Caco-2 (cell line): ENCODE measurements at regions not wholly inside any gene's neighbourhood (a gene's known extent, or its start where the extent isn't known, plus 50 kb on each side); places are given as distances from the start of the nearest gene placed in this dataset.
A peak's percentile ranks its signal among the peaks of the same experiment; 100 is the strongest.

Source experiments
- BruUV-seq: library from RNA; stranded (reverse); fragments of 400-500 nt; replicated peaks from 2 replicates; lab custom pipeline; 2021; lab: Mats Ljungman, UMichigan
- CTCF ChIA-PET: fragments of 300-600 bp; sonication (Branson Sonifier 250); formaldehyde crosslinking; loops from one replicate; lab custom pipeline; 2022; ENCODE audit warnings: antibody characterized with exemption; lab: Charles Lee
- POLR2A ChIA-PET: fragments of 300-600 bp; sonication (Branson Sonifier 250); formaldehyde crosslinking; loops from one replicate; lab custom pipeline; 2022; ENCODE audit warnings: antibody characterized with exemption; lab: Charles Lee
- DNase-seq, 2 experiments: peaks; one replicate each; pipeline versions ENCODE4 v3.0.0 to v3.0.0-alpha.2; 2020 to 2022
- H3K27me3 ChIP-seq: replicated peaks from 2 replicates; pipeline ENCODE4 v1.6.0; 2011; ENCODE audit warnings: low read length; ENCODE audit not compliant: control insufficient read depth, insufficient read depth
- H3K36me3 ChIP-seq: 2 replicates; pipeline ENCODE4 v1.5.1; 2011; ENCODE audit warnings: low read length; ENCODE audit not compliant: control insufficient read depth, insufficient read depth
- H3K4me1 ChIP-seq: fragments of 250-450 bp; sonication (Bioruptor Pico); 2 replicates; pipeline ENCODE4 v1.5.1; 2020; ENCODE audit warnings: mild to moderate bottlenecking
- H3K4me3 ChIP-seq: 2 replicates; pipeline ENCODE4 v1.5.1; 2011; ENCODE audit warnings: low read depth, mild to moderate bottlenecking, control low read depth, low read length
- H3K9me3 ChIP-seq: fragments of 250-450 bp; sonication (Bioruptor Pico); 2 replicates; pipeline ENCODE4 v1.5.1; 2020; ENCODE audit warnings: mild to moderate bottlenecking, moderate library complexity
- H3K27ac Mint-ChIP-seq: one replicate; pipeline ENCODE4 v1.8.0; 2022; ENCODE audit warnings: mixed read lengths; ENCODE audit not compliant: unreplicated experiment
- H3K27me3 Mint-ChIP-seq: one replicate; pipeline ENCODE4 v1.8.0; 2022; ENCODE audit warnings: mixed read lengths; ENCODE audit not compliant: insufficient read depth, unreplicated experiment
- H3K36me3 Mint-ChIP-seq: one replicate; pipeline ENCODE4 v1.8.0; 2022; ENCODE audit warnings: mild to moderate bottlenecking, mixed read lengths; ENCODE audit not compliant: insufficient read depth, unreplicated experiment
- H3K4me1 Mint-ChIP-seq: one replicate; pipeline ENCODE4 v1.8.0; 2022; ENCODE audit warnings: low read depth, mixed read lengths; ENCODE audit not compliant: unreplicated experiment
- H3K4me3 Mint-ChIP-seq: one replicate; pipeline ENCODE4 v1.8.0; 2022; ENCODE audit warnings: mild to moderate bottlenecking, moderate library complexity, mixed read lengths; ENCODE audit not compliant: unreplicated experiment
- H3K9me3 Mint-ChIP-seq: one replicate; pipeline ENCODE4 v1.8.0; 2022; ENCODE audit warnings: mixed read lengths; ENCODE audit not compliant: unreplicated experiment
- CTCF ChIP-seq, 2 experiments: fragments of 200-600 bp in 1 of 2; IDR thresholded peaks; 1 replicate in 1 of 2; 2 replicates in 1 of 2; pipeline versions ENCODE4 v1.5.1 to v1.8.0; 2011 to 2022; ENCODE audit warnings: antibody characterized with exemption in 1 of 2, control low read depth in 1 of 2, inconsistent platforms in 1 of 2, low read depth in 1 of 2, low read length in 1 of 2, mild to moderate bottlenecking in 1 of 2, moderate library complexity in 1 of 2; ENCODE audit not compliant: insufficient read depth in 1 of 2, severe bottlenecking in 1 of 2, unreplicated experiment in 1 of 2
- intact Hi-C: fragments of 100-400 bp; cut with micrococcal nuclease; formaldehyde crosslinking; loops from one replicate; pipeline ENCODE4 v1.10.0; 2022; ENCODE audit not compliant: unreplicated experiment

GRCh38 chr16:9033125-9033830 is 58.2 kb upstream of the HAPSTR1 start:
- Mint-ChIP-seq H3K27me3 (no peaks in the 10 kb centered on the region), H3K36me3 (no peaks in the 10 kb centered on the region), H3K27ac (no peak overlapping the region), H3K4me1 (no peaks in the 10 kb centered on the region), H3K9me3 (no peaks in the 10 kb centered on the region), H3K4me3 (no peak overlapping the region)
- ChIA-PET CTCF (interaction anchor here (0.6 to 1.2 kb wide), 6 partner anchors 15 to 445 kb away, joined by 3 to 9 read pairs (median 3); no protein-coding TSS in a partner anchor), POLR2A (no interaction called here)
- Histone ChIP-seq H3K36me3 (no peaks in the 10 kb centered on the region), H3K9me3 (no peaks in the 10 kb centered on the region), H3K4me1 (no peaks in the 10 kb centered on the region), H3K27me3 (no peaks in the 10 kb centered on the region), H3K4me3 (no peak overlapping the region)
- no TSS peak for BruUV-seq
- DNase-seq = peak; percentile 43 to 49
- TF ChIP-seq CTCF (IDR thresholded peaks at IDR 0.05; ENCODE audit: insufficient read depth in 1 of 2, low read depth in 1 of 2, low read length in 1 of 2, severe bottlenecking in 1 of 2, unreplicated experiment in 1 of 2) = peak; percentile 42 to 77
- intact Hi-C loops = loop anchor here (1.0 kb wide), 1 partner anchor 128 kb away; no protein-coding TSS in a partner anchor

GRCh38 chr16:9034056-9034455 is 57.4 kb upstream of the HAPSTR1 start:
- Histone ChIP-seq H3K9me3 (no peaks in the 10 kb centered on the region), H3K4me3 (no peak overlapping the region), H3K4me1 (no peaks in the 10 kb centered on the region), H3K27me3 (no peaks in the 10 kb centered on the region), H3K36me3 (no peaks in the 10 kb centered on the region)
- Mint-ChIP-seq H3K9me3 (no peaks in the 10 kb centered on the region), H3K27me3 (no peaks in the 10 kb centered on the region), H3K36me3 (no peaks in the 10 kb centered on the region), H3K4me1 (no peaks in the 10 kb centered on the region), H3K27ac (no peak overlapping the region), H3K4me3 (no peak overlapping the region)
- ChIA-PET POLR2A (no interaction called here), CTCF (interaction anchor here (0.8 to 1.2 kb wide), 3 partner anchors 16 to 105 kb away, joined by 3 to 9 read pairs (median 3); no protein-coding TSS in a partner anchor)
- BruUV-seq = no TSS peak
- intact Hi-C loops = no loop called here
- no peak for TF ChIP-seq CTCF (IDR thresholded peaks at IDR 0.05; ENCODE audit: insufficient read depth in 1 of 2, low read depth in 1 of 2, low read length in 1 of 2, severe bottlenecking in 1 of 2, unreplicated experiment in 1 of 2)
- no peak for DNase-seq

GRCh38 chr16:9035996-9036395 is 55.4 kb upstream of the HAPSTR1 start:
- Mint-ChIP-seq H3K36me3 (no peaks in the 10 kb centered on the region), H3K27me3 (no peaks in the 10 kb centered on the region), H3K9me3 (no peaks in the 10 kb centered on the region), H3K4me1 (no peaks in the 10 kb centered on the region), H3K27ac (no peak overlapping the region), H3K4me3 (no peak overlapping the region)
- no peak for DNase-seq
- ChIA-PET POLR2A (no interaction called here), CTCF (no interaction called here)
- no TSS peak for BruUV-seq
- Histone ChIP-seq H3K27me3 (no peaks in the 10 kb centered on the region), H3K4me1 (no peaks in the 10 kb centered on the region), H3K4me3 (no peak overlapping the region), H3K36me3 (no peaks in the 10 kb centered on the region), H3K9me3 (no peaks in the 10 kb centered on the region)
- intact Hi-C loops = no loop called here
- no peak for TF ChIP-seq CTCF (IDR thresholded peaks at IDR 0.05; ENCODE audit: insufficient read depth in 1 of 2, low read depth in 1 of 2, low read length in 1 of 2, severe bottlenecking in 1 of 2, unreplicated experiment in 1 of 2)
